Neural cell (in vitro differentiated cells): ENCODE measurements at regions not wholly inside any gene's neighbourhood (a gene's known extent, or its start where the extent isn't known, plus 50 kb on each side); places are given as distances from the start of the nearest gene placed in this dataset.

Source experiments
- EZH2 ChIP-seq: fragments of 200-600, 300-800 bp; shearing (Covaris generic), sonication (generic); IDR thresholded peaks from 2 replicates; pipeline ENCODE4 v1.6.1; 2014; ENCODE audit warnings: antibody characterized with exemption, low read length, borderline replicate concordance, mild to moderate bottlenecking; ENCODE audit not compliant: insufficient read depth, poor library complexity, severe bottlenecking
- POLR2AphosphoS5 ChIP-seq: IDR thresholded peaks from 2 replicates; pipeline ENCODE4 v1.6.1; 2012
- RAD21 ChIP-seq: fragments of 450-650 bp; conservative IDR thresholded peaks from 2 replicates; pipeline ENCODE4 v1.6.1; 2014; ENCODE audit warnings: antibody characterized with exemption, mild to moderate bottlenecking, moderate library complexity
- TAF1 ChIP-seq: IDR thresholded peaks from 2 replicates; pipeline ENCODE4 v1.6.1; 2012; ENCODE audit warnings: low read depth
- TF ChIP-seq, protein P1 (sequence below): fragments of 450-650 bp; IDR thresholded peaks from 2 replicates; pipeline ENCODE4 v1.5.1; 2014; ENCODE audit warnings: antibody characterized with exemption, mild to moderate bottlenecking, moderate library complexity; ENCODE audit not compliant: poor library complexity, severe bottlenecking
- TF ChIP-seq, protein P2 (sequence below): IDR thresholded peaks from 2 replicates; pipeline ENCODE4 v1.6.1; 2012; ENCODE audit warnings: borderline replicate concordance

DNA sequence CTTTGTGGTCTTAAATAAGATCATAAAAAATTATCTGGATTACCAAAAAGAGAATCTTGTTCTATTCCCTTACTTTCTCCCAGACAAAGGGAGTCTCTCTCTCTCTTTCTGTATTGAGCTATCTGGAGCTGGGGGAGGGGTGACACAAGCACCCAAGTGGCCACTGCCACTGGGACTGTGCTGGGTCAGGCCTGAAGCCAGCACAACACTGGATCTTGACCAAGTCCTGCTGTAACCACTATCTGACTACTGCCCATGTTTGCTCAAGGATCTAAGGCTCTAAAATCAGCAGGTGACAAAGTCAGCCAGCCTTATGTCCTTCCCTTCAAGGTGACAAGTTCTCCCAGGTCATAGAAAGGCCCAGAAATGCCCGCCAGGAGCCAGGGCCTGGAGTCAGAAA, 75.0 kb upstream of the SPATA16 start:
- TF ChIP-seq, protein P1, sequence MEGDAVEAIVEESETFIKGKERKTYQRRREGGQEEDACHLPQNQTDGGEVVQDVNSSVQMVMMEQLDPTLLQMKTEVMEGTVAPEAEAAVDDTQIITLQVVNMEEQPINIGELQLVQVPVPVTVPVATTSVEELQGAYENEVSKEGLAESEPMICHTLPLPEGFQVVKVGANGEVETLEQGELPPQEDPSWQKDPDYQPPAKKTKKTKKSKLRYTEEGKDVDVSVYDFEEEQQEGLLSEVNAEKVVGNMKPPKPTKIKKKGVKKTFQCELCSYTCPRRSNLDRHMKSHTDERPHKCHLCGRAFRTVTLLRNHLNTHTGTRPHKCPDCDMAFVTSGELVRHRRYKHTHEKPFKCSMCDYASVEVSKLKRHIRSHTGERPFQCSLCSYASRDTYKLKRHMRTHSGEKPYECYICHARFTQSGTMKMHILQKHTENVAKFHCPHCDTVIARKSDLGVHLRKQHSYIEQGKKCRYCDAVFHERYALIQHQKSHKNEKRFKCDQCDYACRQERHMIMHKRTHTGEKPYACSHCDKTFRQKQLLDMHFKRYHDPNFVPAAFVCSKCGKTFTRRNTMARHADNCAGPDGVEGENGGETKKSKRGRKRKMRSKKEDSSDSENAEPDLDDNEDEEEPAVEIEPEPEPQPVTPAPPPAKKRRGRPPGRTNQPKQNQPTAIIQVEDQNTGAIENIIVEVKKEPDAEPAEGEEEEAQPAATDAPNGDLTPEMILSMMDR, result no peak
- no peak for TF ChIP-seq EZH2
- TF ChIP-seq, protein P2, sequence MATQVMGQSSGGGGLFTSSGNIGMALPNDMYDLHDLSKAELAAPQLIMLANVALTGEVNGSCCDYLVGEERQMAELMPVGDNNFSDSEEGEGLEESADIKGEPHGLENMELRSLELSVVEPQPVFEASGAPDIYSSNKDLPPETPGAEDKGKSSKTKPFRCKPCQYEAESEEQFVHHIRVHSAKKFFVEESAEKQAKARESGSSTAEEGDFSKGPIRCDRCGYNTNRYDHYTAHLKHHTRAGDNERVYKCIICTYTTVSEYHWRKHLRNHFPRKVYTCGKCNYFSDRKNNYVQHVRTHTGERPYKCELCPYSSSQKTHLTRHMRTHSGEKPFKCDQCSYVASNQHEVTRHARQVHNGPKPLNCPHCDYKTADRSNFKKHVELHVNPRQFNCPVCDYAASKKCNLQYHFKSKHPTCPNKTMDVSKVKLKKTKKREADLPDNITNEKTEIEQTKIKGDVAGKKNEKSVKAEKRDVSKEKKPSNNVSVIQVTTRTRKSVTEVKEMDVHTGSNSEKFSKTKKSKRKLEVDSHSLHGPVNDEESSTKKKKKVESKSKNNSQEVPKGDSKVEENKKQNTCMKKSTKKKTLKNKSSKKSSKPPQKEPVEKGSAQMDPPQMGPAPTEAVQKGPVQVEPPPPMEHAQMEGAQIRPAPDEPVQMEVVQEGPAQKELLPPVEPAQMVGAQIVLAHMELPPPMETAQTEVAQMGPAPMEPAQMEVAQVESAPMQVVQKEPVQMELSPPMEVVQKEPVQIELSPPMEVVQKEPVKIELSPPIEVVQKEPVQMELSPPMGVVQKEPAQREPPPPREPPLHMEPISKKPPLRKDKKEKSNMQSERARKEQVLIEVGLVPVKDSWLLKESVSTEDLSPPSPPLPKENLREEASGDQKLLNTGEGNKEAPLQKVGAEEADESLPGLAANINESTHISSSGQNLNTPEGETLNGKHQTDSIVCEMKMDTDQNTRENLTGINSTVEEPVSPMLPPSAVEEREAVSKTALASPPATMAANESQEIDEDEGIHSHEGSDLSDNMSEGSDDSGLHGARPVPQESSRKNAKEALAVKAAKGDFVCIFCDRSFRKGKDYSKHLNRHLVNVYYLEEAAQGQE, result no peak
- no peak for TF ChIP-seq TAF1
- TF ChIP-seq RAD21, result no peak
- no peak for TF ChIP-seq POLR2AphosphoS5
